Kidney (tissue), 13 donors: ENCODE measurements at regions not wholly inside any gene's neighbourhood (a gene's known extent, or its start where the extent isn't known, plus 50 kb on each side); places are given as distances from the start of the nearest gene placed in this dataset.

Experiments used
- DNase-seq, 5 donors: peaks; one replicate each; pipeline ENCODE4 v3.0.0-alpha.2; 2013 to 2020
- FAIRE-seq: peaks from 2 replicates; lab custom pipeline; 2012; peaks lifted over from hg19 to GRCh38; lab: Jason Lieb, UNC
- H3K27ac ChIP-seq, 2 donors: one replicate each; pipeline ENCODE4 v1.7.0; 2013; ENCODE audit warnings: low read depth in 2 of 2, low read length in 2 of 2, inconsistent platforms in 1 of 2
- H3K27me3 ChIP-seq: one replicate; pipeline ENCODE4 v1.7.1; 2013; ENCODE audit warnings: low read length, inconsistent platforms; ENCODE audit not compliant: control insufficient read depth, insufficient read depth
- H3K36me3 ChIP-seq, 3 donors: one replicate each; pipeline versions ENCODE4 v1.7.0 to v1.7.1; 2013; ENCODE audit warnings: low read length in 3 of 3, control low read depth in 1 of 3, inconsistent platforms in 1 of 3; ENCODE audit not compliant: insufficient read depth in 3 of 3, control insufficient read depth in 2 of 3
- H3K4me1 ChIP-seq, 3 donors: one replicate each; pipeline versions ENCODE4 v1.7.0 to v1.7.1; 2013; ENCODE audit warnings: low read length in 3 of 3, inconsistent platforms in 1 of 3, low read depth in 1 of 3; ENCODE audit not compliant: control insufficient read depth in 2 of 3, insufficient read depth in 2 of 3
- H3K4me3 ChIP-seq, 3 donors: one replicate each; pipeline versions ENCODE4 v1.7.0 to v1.8.1; 2013; ENCODE audit warnings: low read length in 3 of 3, control low read depth in 1 of 3, inconsistent platforms in 1 of 3
- H3K9ac ChIP-seq, 3 donors: one replicate each; pipeline versions ENCODE4 v1.7.0 to v1.7.1; 2013; ENCODE audit warnings: low read length in 3 of 3, control low read depth in 1 of 3, inconsistent platforms in 1 of 3
- H3K9me3 ChIP-seq, 3 donors: one replicate each; pipeline versions ENCODE4 v1.7.0 to v1.7.1; 2013; ENCODE audit warnings: low read length in 3 of 3, control low read depth in 1 of 3, inconsistent platforms in 1 of 3; ENCODE audit not compliant: control insufficient read depth in 2 of 3, insufficient read depth in 1 of 3
- CTCF ChIP-seq: IDR thresholded peaks from 3 replicates; pipeline ENCODE4 v1.5.1; 2012; ENCODE audit warnings: mild to moderate bottlenecking, moderate library complexity, borderline replicate concordance; ENCODE audit not compliant: insufficient read depth; ENCODE audit errors: extremely low read depth
- intact Hi-C: fragments of 100-400 bp; cut with DNase I; formaldehyde crosslinking; loops from one replicate; pipeline ENCODE4 v1.11.1; 2022
- donor health status: control.
- donor health status: control.
- donor health status: control.
- donor health status: control.
- donor health status: control.
- donor health status: DM: yes; HTN: yes; CAD: no.
- donor health status: Normal renal cell carcinoma (clear cell type).

- FAIRE-seq = no peak
- peaks cover 0 to 3% (median 0%) of the 10 kb centered on the region in 3 donors for H3K4me1 ChIP-seq
- no peak for TF ChIP-seq CTCF
These were observed 253.9 kb downstream of the AHR start for GRCh38 chr7:17552373-17552772.

GRCh38 chr7:17552952-17553351 is 254.5 kb downstream of the AHR start:
- no peak for TF ChIP-seq CTCF
- Histone ChIP-seq H3K9me3 (no peaks in the 10 kb centered on the region), H3K27ac (no peak overlapping the region), H3K27me3 (no peaks in the 10 kb centered on the region), H3K4me3 (no peak overlapping the region), H3K9ac (no peak overlapping the region), H3K4me1 (peaks cover 0 to 3% (median 0%) of the 10 kb centered on the region in 3 donors), H3K36me3 (no peaks in the 10 kb centered on the region)
- DNase-seq (no peak), FAIRE-seq (no peak)
- intact Hi-C loops = no loop called here

More at GRCh38 chr7:17552373-17552772, 253.9 kb downstream of the AHR start:
- no peak overlapping the region for H3K9ac ChIP-seq
- DNase-seq = no peak
- no peaks in the 10 kb centered on the region for H3K9me3 ChIP-seq
- no peak overlapping the region for H3K4me3 ChIP-seq
- H3K36me3 ChIP-seq = no peaks in the 10 kb centered on the region
- no peak overlapping the region for H3K27ac ChIP-seq
- intact Hi-C loops = no loop called here
- H3K27me3 ChIP-seq = no peaks in the 10 kb centered on the region

- peaks cover 0 to 3% (median 0%) of the 10 kb centered on the region in 3 donors for H3K4me1 ChIP-seq
- no peaks in the 10 kb centered on the region for H3K9me3 ChIP-seq
- H3K36me3 ChIP-seq = no peaks in the 10 kb centered on the region
- no peak overlapping the region for H3K27ac ChIP-seq
- no peak overlapping the region for H3K9ac ChIP-seq
- no peak for DNase-seq
- no peak for FAIRE-seq
- no peaks in the 10 kb centered on the region for H3K27me3 ChIP-seq
- no peak for TF ChIP-seq CTCF
- intact Hi-C loops = no loop called here
- H3K4me3 ChIP-seq = no peak overlapping the region
These were observed 256.0 kb downstream of the AHR start for GRCh38 chr7:17554341-17555015.
